HG03066 (cell line): ENCODE measurements at regions not wholly inside any gene's neighbourhood (a gene's known extent, or its start where the extent isn't known, plus 50 kb on each side); places are given as distances from the start of the nearest gene placed in this dataset.

Experiments used
- ATAC-seq: cut with Tn5 transposase; IDR thresholded peaks from one replicate; pipeline ENCODE4 v1.9.1; 2021; ENCODE audit warnings: low read depth; ENCODE audit not compliant: unreplicated experiment

- ATAC-seq = no peak
Observed at GRCh38 chr10:3236644-3237404, 64.2 kb upstream of the PITRM1 start.

GRCh38 chr10:3235996-3236510, 63.5 kb upstream of the PITRM1 start:
- no peak for ATAC-seq

- no peak for ATAC-seq
Observed at GRCh38 chr10:3235395-3235794, 62.8 kb upstream of the PITRM1 start.

- ATAC-seq = no peak
Observed at GRCh38 chr10:3233486-3233990, 61.0 kb upstream of the PITRM1 start.

GRCh38 chr10:3231951-3232730, 59.6 kb upstream of the PITRM1 start:
- no peak for ATAC-seq

- ATAC-seq = no peak
Observed at GRCh38 chr10:3229815-3230214, 57.2 kb upstream of the PITRM1 start.

- ATAC-seq = no peak
Observed at GRCh38 chr10:3228629-3228945, 56.0 kb upstream of the PITRM1 start.

- ATAC-seq = no peak
Observed at GRCh38 chr10:3226960-3227744, 54.6 kb upstream of the PITRM1 start.

GRCh38 chr10:3225561-3225960, 53.0 kb upstream of the PITRM1 start:
- ATAC-seq = no peak

- no peak for ATAC-seq
Observed at GRCh38 chr10:3224241-3224640, 51.7 kb upstream of the PITRM1 start.

GRCh38 chr10:3222626-3223025, 50.0 kb upstream of the PITRM1 start:
- ATAC-seq = no peak
